T-helper 9 cell (primary cell): ENCODE measurements at regions not wholly inside any gene's neighbourhood (a gene's known extent, or its start where the extent isn't known, plus 50 kb on each side); places are given as distances from the start of the nearest gene placed in this dataset.

ENCODE experiments used
- DNase-seq: peaks from one replicate; pipeline ENCODE4 v3.0.0-alpha.2; 2020

GRCh38 chr2:240209493-240209892 is 69.0 kb upstream of the OTOS start:
- DNase-seq = no peak

GRCh38 chr2:240210198-240210965 is 69.9 kb upstream of the OTOS start:
- no peak for DNase-seq

- no peak for DNase-seq
Observed at GRCh38 chr2:240211096-240211495, 70.6 kb upstream of the OTOS start.

GRCh38 chr2:240211598-240212424 is 71.4 kb upstream of the OTOS start:
- DNase-seq = no peak

GRCh38 chr2:240212425-240213225 is 72.2 kb upstream of the OTOS start:
- no peak for DNase-seq

- DNase-seq = no peak
Observed at GRCh38 chr2:240213226-240213475, 72.7 kb upstream of the OTOS start.

GRCh38 chr2:240213476-240214421 is 73.3 kb upstream of the OTOS start:
- no peak for DNase-seq

GRCh38 chr2:240214790-240215675 is 74.6 kb upstream of the OTOS start:
- DNase-seq = no peak

- DNase-seq = no peak
Observed at GRCh38 chr2:240215676-240216051, 75.2 kb upstream of the OTOS start.

- no peak for DNase-seq
Observed at GRCh38 chr2:240216167-240216566, 75.7 kb upstream of the OTOS start.

GRCh38 chr2:240217431-240218301 is 77.2 kb upstream of the OTOS start:
- no peak for DNase-seq

GRCh38 chr2:240219208-240219890 is 78.9 kb upstream of the OTOS start:
- no peak for DNase-seq

- DNase-seq = no peak
Observed at GRCh38 chr2:240220371-240220770, 79.9 kb upstream of the OTOS start.

- no peak for DNase-seq
Observed at GRCh38 chr2:240223631-240224030, 83.2 kb upstream of the OTOS start.

- no peak for DNase-seq
Observed at GRCh38 chr2:240224676-240225075, 84.2 kb upstream of the OTOS start.

GRCh38 chr2:240225131-240225530 is 84.7 kb upstream of the OTOS start:
- DNase-seq = no peak

GRCh38 chr2:240225660-240226475 is 85.4 kb upstream of the OTOS start:
- DNase-seq = no peak

GRCh38 chr2:240226672-240227537 is 86.4 kb upstream of the OTOS start:
- no peak for DNase-seq
